Ovary (tissue), 3 donors: ENCODE measurements at regions not wholly inside any gene's neighbourhood (a gene's known extent, or its start where the extent isn't known, plus 50 kb on each side); places are given as distances from the start of the nearest gene placed in this dataset.

ENCODE experiments used
- EP300 ChIP-seq: sonication (generic); formaldehyde crosslinking; IDR thresholded peaks from one replicate; pipeline ENCODE4 v1.6.1; 2017; ENCODE audit warnings: antibody characterized with exemption
- POLR2A ChIP-seq: fragments of 450-650 bp; IDR thresholded peaks from one replicate; pipeline ENCODE4 v1.6.1; 2017; ENCODE audit warnings: antibody characterized with exemption, mild to moderate bottlenecking, moderate library complexity
- TF ChIP-seq, protein P1 (sequence below), 3 donors: fragments of 450-650 bp in 2 of 3; fragments of 200-600 bp in 1 of 3; IDR thresholded peaks; one replicate each; pipeline versions ENCODE4 v1.5.1 to v1.8.0; 2016 to 2022; ENCODE audit warnings: antibody characterized with exemption in 3 of 3, mild to moderate bottlenecking in 1 of 3
- donor health status: DM: no; HTN: no; CAD: no.

GRCh38 chr20:7454047-7454446 lies 486.2 kb downstream of the HAO1 start:
- TF ChIP-seq POLR2A: no peak
- TF ChIP-seq, protein P1, sequence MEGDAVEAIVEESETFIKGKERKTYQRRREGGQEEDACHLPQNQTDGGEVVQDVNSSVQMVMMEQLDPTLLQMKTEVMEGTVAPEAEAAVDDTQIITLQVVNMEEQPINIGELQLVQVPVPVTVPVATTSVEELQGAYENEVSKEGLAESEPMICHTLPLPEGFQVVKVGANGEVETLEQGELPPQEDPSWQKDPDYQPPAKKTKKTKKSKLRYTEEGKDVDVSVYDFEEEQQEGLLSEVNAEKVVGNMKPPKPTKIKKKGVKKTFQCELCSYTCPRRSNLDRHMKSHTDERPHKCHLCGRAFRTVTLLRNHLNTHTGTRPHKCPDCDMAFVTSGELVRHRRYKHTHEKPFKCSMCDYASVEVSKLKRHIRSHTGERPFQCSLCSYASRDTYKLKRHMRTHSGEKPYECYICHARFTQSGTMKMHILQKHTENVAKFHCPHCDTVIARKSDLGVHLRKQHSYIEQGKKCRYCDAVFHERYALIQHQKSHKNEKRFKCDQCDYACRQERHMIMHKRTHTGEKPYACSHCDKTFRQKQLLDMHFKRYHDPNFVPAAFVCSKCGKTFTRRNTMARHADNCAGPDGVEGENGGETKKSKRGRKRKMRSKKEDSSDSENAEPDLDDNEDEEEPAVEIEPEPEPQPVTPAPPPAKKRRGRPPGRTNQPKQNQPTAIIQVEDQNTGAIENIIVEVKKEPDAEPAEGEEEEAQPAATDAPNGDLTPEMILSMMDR (IDR thresholded peaks at IDR 0.05): no peak
- TF ChIP-seq EP300: no peak
